OCI-LY3 (cell line): ENCODE measurements at regions not wholly inside any gene's neighbourhood (a gene's known extent, or its start where the extent isn't known, plus 50 kb on each side); places are given as distances from the start of the nearest gene placed in this dataset.

Experiments used
- H2AFZ ChIP-seq: fragments of 200-600, 300-600 bp; shearing (Covaris generic); 2 replicates; pipeline ENCODE4 v1.6.0; 2014; ENCODE audit warnings: antibody characterized with exemption, low read depth, low read length
- H3K27ac ChIP-seq: fragments of 200-600, 300-600 bp; sonication (generic); 2 replicates; pipeline ENCODE4 v1.5.1; 2014; ENCODE audit warnings: mild to moderate bottlenecking, low read length, moderate library complexity, mixed read lengths
- H3K27me3 ChIP-seq: fragments of 200-600, 300-600 bp; sonication (generic); 2 replicates; pipeline ENCODE4 v1.6.1; 2014; ENCODE audit warnings: low read depth, low read length, mixed read lengths
- H3K36me3 ChIP-seq: fragments of 200-600, 300-600 bp; sonication (generic); replicated peaks from 2 replicates; pipeline ENCODE3; 2014; ENCODE audit warnings: low read depth, low read length, mixed read lengths
- H3K4me1 ChIP-seq: fragments of 300-600, 200-600 bp; sonication (generic); 2 replicates; pipeline ENCODE4 v1.6.1; 2014; ENCODE audit warnings: low read length, mixed read lengths
- H3K4me2 ChIP-seq: fragments of 200-600, 300-600 bp; sonication (generic); 2 replicates; pipeline ENCODE4 v1.6.1; 2014; ENCODE audit warnings: low read length, mixed read lengths
- H3K4me3 ChIP-seq: fragments of 300-600, 200-600 bp; sonication (generic); 2 replicates; pipeline ENCODE4 v1.5.1; 2014; ENCODE audit warnings: antibody characterized with exemption, mild to moderate bottlenecking, low read length, moderate library complexity
- H3K79me2 ChIP-seq: fragments of 300-600, 200-600 bp; shearing (Covaris generic); 2 replicates; pipeline ENCODE4 v1.6.1; 2014; ENCODE audit warnings: mild to moderate bottlenecking, low read length, mixed read lengths
- H3K9ac ChIP-seq: fragments of 300-600, 200-600 bp; shearing (Covaris generic); 2 replicates; pipeline ENCODE4 v1.6.0; 2014; ENCODE audit warnings: mild to moderate bottlenecking, low read length, moderate library complexity
- H3K9me3 ChIP-seq: fragments of 200-600, 300-600 bp; shearing (Covaris generic); 2 replicates; pipeline ENCODE4 v1.6.1; 2014; ENCODE audit warnings: low read length, mixed read lengths; ENCODE audit not compliant: insufficient read depth
- H4K20me1 ChIP-seq: fragments of 200-600, 300-600 bp; sonication (generic); 2 replicates; pipeline ENCODE4 v1.6.1; 2016; ENCODE audit warnings: low read length, mixed read lengths; ENCODE audit not compliant: insufficient read depth
- EZH2phosphoT487 ChIP-seq: fragments of 200-600 bp; shearing (Covaris generic); IDR thresholded peaks from 2 replicates; pipeline ENCODE4 v1.6.1; 2018; ENCODE audit warnings: antibody characterized with exemption, mixed run types, low read depth
- TF ChIP-seq, protein P1 (sequence below): fragments of 200-600, 300-600 bp; sonication (generic); IDR thresholded peaks from 2 replicates; pipeline ENCODE4 v1.5.1; 2014; ENCODE audit warnings: antibody characterized with exemption, low read length, low read depth

GRCh38 chr1:195761104-195761503 lies 847.1 kb downstream of the KCNT2 start:
- H3K36me3 ChIP-seq, result no peaks in the 10 kb centered on the region
- TF ChIP-seq, protein P1, sequence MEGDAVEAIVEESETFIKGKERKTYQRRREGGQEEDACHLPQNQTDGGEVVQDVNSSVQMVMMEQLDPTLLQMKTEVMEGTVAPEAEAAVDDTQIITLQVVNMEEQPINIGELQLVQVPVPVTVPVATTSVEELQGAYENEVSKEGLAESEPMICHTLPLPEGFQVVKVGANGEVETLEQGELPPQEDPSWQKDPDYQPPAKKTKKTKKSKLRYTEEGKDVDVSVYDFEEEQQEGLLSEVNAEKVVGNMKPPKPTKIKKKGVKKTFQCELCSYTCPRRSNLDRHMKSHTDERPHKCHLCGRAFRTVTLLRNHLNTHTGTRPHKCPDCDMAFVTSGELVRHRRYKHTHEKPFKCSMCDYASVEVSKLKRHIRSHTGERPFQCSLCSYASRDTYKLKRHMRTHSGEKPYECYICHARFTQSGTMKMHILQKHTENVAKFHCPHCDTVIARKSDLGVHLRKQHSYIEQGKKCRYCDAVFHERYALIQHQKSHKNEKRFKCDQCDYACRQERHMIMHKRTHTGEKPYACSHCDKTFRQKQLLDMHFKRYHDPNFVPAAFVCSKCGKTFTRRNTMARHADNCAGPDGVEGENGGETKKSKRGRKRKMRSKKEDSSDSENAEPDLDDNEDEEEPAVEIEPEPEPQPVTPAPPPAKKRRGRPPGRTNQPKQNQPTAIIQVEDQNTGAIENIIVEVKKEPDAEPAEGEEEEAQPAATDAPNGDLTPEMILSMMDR, result no peak
- no peak for TF ChIP-seq EZH2phosphoT487
- H3K4me1 ChIP-seq, result no peaks in the 10 kb centered on the region
- no peaks in the 10 kb centered on the region for H3K9me3 ChIP-seq
- no peak overlapping the region for H3K27ac ChIP-seq
- no peaks in the 10 kb centered on the region for H4K20me1 ChIP-seq
- H3K4me3 ChIP-seq, result no peak overlapping the region
- H3K79me2 ChIP-seq, result no peaks in the 10 kb centered on the region
- H3K4me2 ChIP-seq, result no peak overlapping the region
- H3K27me3 ChIP-seq, result no peaks in the 10 kb centered on the region
- H3K9ac ChIP-seq, result no peak overlapping the region
- H2AFZ ChIP-seq, result no peak overlapping the region

DNA sequence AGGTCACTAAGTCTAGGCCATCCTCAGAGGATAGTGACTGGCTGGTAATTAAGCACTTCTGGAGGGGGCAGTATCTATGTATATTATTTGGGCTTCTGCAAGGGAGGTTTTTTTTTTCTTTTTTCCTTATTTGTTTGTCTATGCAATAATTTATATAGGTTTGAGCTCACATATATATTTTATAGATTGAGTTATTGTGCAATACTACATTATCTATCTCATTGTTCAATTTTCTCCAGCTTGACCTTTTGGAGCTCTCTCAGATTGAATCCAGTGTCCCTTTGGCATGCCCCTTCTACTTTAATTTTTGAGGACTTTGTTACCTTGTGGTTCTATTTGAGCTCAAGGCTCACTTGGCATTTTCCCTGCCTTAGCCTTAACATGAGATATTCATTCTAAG lies 852.1 kb downstream of the KCNT2 start:
- Histone ChIP-seq H3K4me3 (no peak overlapping the region), H4K20me1 (no peaks in the 10 kb centered on the region), H3K9me3 (no peaks in the 10 kb centered on the region), H3K36me3 (no peaks in the 10 kb centered on the region), H3K4me2 (no peak overlapping the region), H3K4me1 (peaks cover 17% of the 10 kb centered on the region), H2AFZ (no peak overlapping the region), H3K27me3 (no peaks in the 10 kb centered on the region), H3K27ac (no peak overlapping the region), H3K79me2 (no peaks in the 10 kb centered on the region), H3K9ac (no peak overlapping the region)
- TF ChIP-seq, protein P1, result no peak
- TF ChIP-seq EZH2phosphoT487, result no peak

- no peak for TF ChIP-seq EZH2phosphoT487
- TF ChIP-seq, protein P1, result no peak
- no peaks in the 10 kb centered on the region for H4K20me1 ChIP-seq
- no peaks in the 10 kb centered on the region for H3K9me3 ChIP-seq
Measured at GRCh38 chr1:195754874-195755273, 853.4 kb downstream of the KCNT2 start.

DNA sequence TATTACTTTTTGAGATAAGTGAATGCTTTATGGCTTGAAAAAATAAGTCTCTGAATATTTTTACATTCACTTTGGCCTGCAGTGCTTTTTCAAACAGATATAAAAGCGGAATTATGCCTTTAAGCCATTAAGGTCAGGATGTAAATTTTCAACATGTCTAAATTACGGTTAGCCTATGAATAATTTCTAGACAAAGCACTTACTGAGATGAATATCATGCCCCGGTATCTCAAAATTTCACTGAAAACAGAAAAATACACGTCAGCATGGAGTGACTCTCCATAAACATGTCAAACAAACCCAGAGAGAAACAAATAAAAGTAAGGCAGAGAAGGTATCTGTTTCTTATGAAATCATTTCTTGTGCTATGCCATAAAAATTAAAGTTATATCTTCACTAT lies 853.9 kb downstream of the KCNT2 start:
- Histone ChIP-seq H3K4me2 (peak overlapping the region; percentile 42), H3K27ac (no peak overlapping the region), H3K36me3 (no peaks in the 10 kb centered on the region), H3K9ac (no peak overlapping the region), H3K27me3 (no peaks in the 10 kb centered on the region), H3K9me3 (no peaks in the 10 kb centered on the region), H3K4me1 (peaks cover 17% of the 10 kb centered on the region), H3K79me2 (no peaks in the 10 kb centered on the region), H3K4me3 (no peak overlapping the region), H4K20me1 (no peaks in the 10 kb centered on the region), H2AFZ (peak overlapping the region; percentile 26; the same call in 1 of the 2 replicates)
- no peak for TF ChIP-seq EZH2phosphoT487
- TF ChIP-seq, protein P1, result no peak

More at GRCh38 chr1:195754874-195755273, 853.4 kb downstream of the KCNT2 start:
- Histone ChIP-seq H3K27ac (no peak overlapping the region), H2AFZ (no peak overlapping the region), H3K36me3 (no peaks in the 10 kb centered on the region), H3K27me3 (no peaks in the 10 kb centered on the region), H3K4me3 (no peak overlapping the region), H3K4me2 (peak overlapping the region; percentile 42; the same call in 1 of the 2 replicates), H3K9ac (no peak overlapping the region), H3K4me1 (peaks cover 17% of the 10 kb centered on the region), H3K79me2 (no peaks in the 10 kb centered on the region)
